Adrenal gland (tissue), 9 donors: ENCODE measurements at regions not wholly inside any gene's neighbourhood (a gene's known extent, or its start where the extent isn't known, plus 50 kb on each side); places are given as distances from the start of the nearest gene placed in this dataset.
"Not testable (repeated sequence)": the region's sequence is repeated elsewhere in the genome, so short reads cannot be mapped to it uniquely, and the experiment has no call there.

ENCODE experiments used
- DNase-seq, 7 donors: peaks; one replicate each; pipeline ENCODE4 v3.0.0-alpha.2; 2019 to 2020
- H3K27ac ChIP-seq, 5 donors: fragments of 200-600 bp; sonication (generic) in 4 of 5; 1 replicate in 3 of 5; 2 replicates in 2 of 5; pipeline versions ENCODE4 v1.5.1 to v1.8.0; 2016 to 2020; ENCODE audit warnings: mild to moderate bottlenecking in 1 of 5
- H3K27me3 ChIP-seq: fragments of 200-600 bp; 2 replicates; pipeline ENCODE4 v1.8.0; 2021
- H3K36me3 ChIP-seq, 2 donors: fragments of 200-600 bp; replicated peaks in 1 of 2; 1 replicate in 1 of 2; 2 replicates in 1 of 2; pipeline versions ENCODE4 v1.5.1 to v1.8.0; 2018 to 2022
- H3K4me1 ChIP-seq, 2 donors: fragments of 200-600 bp; replicated peaks in 1 of 2; 1 replicate in 1 of 2; 2 replicates in 1 of 2; pipeline versions ENCODE4 v1.5.1 to v1.8.0; 2018 to 2021
- H3K4me3 ChIP-seq, 4 donors: fragments of 200-600 bp; sonication (generic) in 3 of 4; one replicate each; pipeline ENCODE4 v1.5.1; 2016 to 2018
- H3K9me3 ChIP-seq, 3 donors: fragments of 200-600 bp; sonication (generic) in 1 of 3; replicated peaks in 1 of 3; 1 replicate in 2 of 3; 2 replicates in 1 of 3; pipeline versions ENCODE4 v1.5.1 to v1.8.0; 2016 to 2021
- POLR2A ChIP-seq, 2 donors: fragments of 450-650 bp; IDR thresholded peaks; one replicate each; pipeline ENCODE4 v1.6.1; 2017; ENCODE audit warnings: antibody characterized with exemption in 2 of 2, mild to moderate bottlenecking in 2 of 2, moderate library complexity in 1 of 2
- WGBS, 4 donors: extraction: QIAGEN DNeasy Blood & Tissue Kit in 2 of 4; methylation state at CpG; one replicate each; pipeline versions ENCODE4 v1.1.5 to v1.1.7; 2013 to 2017; 5-methylcytosine and 5-hydroxymethylcytosine counted together
- intact Hi-C, 2 donors: fragments of 100-400 bp; cut with DNase I; formaldehyde crosslinking; loops; one replicate each; pipeline versions ENCODE4 v1.14.1 to v1.15.0; 2022 to 2023
- TF ChIP-seq, protein P1 (sequence below), 6 experiments: fragments of 450-650 bp in 4 of 6; fragments of 200-600 bp in 2 of 6; sonication (generic) in 1 of 6; IDR thresholded peaks; 1 replicate in 5 of 6; 2 replicates in 1 of 6; pipeline versions ENCODE4 v1.5.1 to v1.8.0; 2016 to 2021; ENCODE audit warnings: antibody characterized with exemption in 6 of 6, mild to moderate bottlenecking in 2 of 6, moderate library complexity in 1 of 6
- donor health status: healthy with polysubstance abuse.
- donor health status: Bipolar disorder and iron deficiency.
- donor health status: DM: yes; HTN: yes; CAD: no.
- donor health status: DM: no; HTN: no; CAD: no.
- donor health status: DM: no; HTN: no; CAD: no.

DNA sequence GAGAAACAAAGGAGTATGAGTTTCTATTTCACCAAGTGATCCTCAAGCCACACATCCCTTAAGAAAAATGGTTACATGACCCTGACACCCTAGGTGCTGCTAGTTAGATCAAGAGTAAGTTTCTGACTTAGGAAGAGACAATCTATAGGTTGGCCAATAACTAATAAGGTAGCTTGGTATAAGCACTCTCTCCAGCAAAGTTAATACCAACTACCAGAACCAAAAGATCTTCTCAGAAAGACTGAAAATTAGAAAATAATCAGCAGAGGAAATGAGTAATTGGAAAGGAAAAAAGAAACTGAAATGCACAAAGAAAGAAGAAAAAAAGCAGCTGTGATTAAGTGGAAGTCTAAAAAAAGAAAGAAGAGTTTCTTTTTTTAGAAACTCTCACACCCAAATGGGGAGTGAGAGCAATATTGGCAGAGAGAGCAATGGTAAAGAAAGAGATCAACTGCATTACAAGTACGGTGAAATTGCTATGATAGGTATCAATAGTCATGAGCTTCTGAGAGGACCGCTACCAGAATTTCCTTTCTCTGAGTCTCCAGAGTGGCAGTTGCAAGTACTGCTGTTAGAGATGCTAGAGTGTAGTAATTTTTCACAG, 195.5 kb downstream of the TMEM167A start:
- Histone ChIP-seq H3K27ac (no peak overlapping the region), H3K27me3 (no peaks in the 10 kb centered on the region), H3K4me1 (no peaks in the 10 kb centered on the region), H3K9me3 (peaks cover 0 to 14% (median 11%) of the 10 kb centered on the region in 3 donors), H3K36me3 (no peaks in the 10 kb centered on the region), H3K4me3 (no peak overlapping the region)
- intact Hi-C loops, result no loop called here
- 88 to 93% (median 91%) methylated on average over 2 of the region's 2 CpGs for WGBS, 4 donors
- no peak for TF ChIP-seq POLR2A (IDR thresholded peaks at IDR 0.05)
- TF ChIP-seq, protein P1, sequence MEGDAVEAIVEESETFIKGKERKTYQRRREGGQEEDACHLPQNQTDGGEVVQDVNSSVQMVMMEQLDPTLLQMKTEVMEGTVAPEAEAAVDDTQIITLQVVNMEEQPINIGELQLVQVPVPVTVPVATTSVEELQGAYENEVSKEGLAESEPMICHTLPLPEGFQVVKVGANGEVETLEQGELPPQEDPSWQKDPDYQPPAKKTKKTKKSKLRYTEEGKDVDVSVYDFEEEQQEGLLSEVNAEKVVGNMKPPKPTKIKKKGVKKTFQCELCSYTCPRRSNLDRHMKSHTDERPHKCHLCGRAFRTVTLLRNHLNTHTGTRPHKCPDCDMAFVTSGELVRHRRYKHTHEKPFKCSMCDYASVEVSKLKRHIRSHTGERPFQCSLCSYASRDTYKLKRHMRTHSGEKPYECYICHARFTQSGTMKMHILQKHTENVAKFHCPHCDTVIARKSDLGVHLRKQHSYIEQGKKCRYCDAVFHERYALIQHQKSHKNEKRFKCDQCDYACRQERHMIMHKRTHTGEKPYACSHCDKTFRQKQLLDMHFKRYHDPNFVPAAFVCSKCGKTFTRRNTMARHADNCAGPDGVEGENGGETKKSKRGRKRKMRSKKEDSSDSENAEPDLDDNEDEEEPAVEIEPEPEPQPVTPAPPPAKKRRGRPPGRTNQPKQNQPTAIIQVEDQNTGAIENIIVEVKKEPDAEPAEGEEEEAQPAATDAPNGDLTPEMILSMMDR (IDR thresholded peaks at IDR 0.05), result no peak
- DNase-seq, result no peak

DNA sequence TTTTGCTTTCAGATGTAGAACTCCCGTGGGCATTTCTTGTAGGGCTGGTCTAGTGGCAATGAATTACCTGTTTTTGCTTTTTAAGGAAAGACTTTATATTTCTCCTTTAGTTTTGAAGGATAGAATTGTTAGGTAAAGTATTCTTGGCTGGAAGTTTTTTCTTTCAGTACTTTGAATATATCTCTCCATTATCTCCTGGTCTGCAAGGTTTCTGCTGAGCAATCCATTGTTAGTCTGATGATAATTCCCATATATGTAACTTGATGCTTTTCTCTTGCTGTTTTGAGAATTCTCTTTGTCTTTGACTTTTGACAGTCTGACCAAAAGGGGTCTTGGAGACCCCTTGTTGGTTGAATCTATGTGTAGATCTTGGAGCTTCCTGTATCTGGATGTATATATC, 198.1 kb downstream of the TMEM167A start:
- H3K4me1 ChIP-seq, result no peaks in the 10 kb centered on the region
- H3K27ac ChIP-seq, result no peak overlapping the region
- DNase-seq, result no peak
- intact Hi-C loops, result no loop called here
- H3K27me3 ChIP-seq, result no peaks in the 10 kb centered on the region
- no peak overlapping the region for H3K4me3 ChIP-seq
- TF ChIP-seq, protein P1 (IDR thresholded peaks at IDR 0.05), result no peak
- TF ChIP-seq POLR2A (IDR thresholded peaks at IDR 0.05), result no peak
- peaks cover 0 to 14% (median 11%) of the 10 kb centered on the region in 3 donors for H3K9me3 ChIP-seq
- 81 to 90% (median 87%) methylated on average over 1 of the region's 1 CpG for WGBS, 4 donors
- H3K36me3 ChIP-seq, result no peaks in the 10 kb centered on the region

DNA sequence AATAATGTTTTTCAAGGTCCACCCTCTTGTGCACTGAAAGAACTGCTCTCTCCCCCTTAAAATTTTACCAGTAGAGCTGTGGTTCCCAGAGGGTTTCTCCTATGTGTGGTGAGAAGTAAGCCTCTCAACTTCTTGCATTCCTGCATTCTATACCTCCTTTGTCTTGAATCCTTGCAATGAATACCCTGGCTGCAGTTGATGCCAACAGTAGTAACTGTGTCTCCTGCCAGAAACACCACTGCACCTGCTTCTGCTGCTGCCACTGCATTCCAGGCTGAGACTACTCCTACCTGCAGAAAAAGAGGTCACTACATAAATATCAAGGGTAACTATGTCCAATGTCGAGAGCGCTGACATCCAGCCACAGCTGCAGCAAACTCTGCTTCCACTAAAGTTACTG, 203.7 kb downstream of the TMEM167A start:
- DNase-seq, result no peak
- Histone ChIP-seq H3K36me3 (no peaks in the 10 kb centered on the region), H3K4me3 (no peak overlapping the region), H3K27ac (no peak overlapping the region), H3K4me1 (no peaks in the 10 kb centered on the region), H3K9me3 (peaks cover 0 to 5% (median 3%) of the 10 kb centered on the region in 3 donors), H3K27me3 (no peaks in the 10 kb centered on the region)
- TF ChIP-seq, protein P1 (IDR thresholded peaks at IDR 0.05), result no peak
- no peak for TF ChIP-seq POLR2A (IDR thresholded peaks at IDR 0.05)
- 40 to 96% (median 82%) methylated on average over 2 of the region's 2 CpGs for WGBS, 4 donors
- intact Hi-C loops, result no loop called here

DNA sequence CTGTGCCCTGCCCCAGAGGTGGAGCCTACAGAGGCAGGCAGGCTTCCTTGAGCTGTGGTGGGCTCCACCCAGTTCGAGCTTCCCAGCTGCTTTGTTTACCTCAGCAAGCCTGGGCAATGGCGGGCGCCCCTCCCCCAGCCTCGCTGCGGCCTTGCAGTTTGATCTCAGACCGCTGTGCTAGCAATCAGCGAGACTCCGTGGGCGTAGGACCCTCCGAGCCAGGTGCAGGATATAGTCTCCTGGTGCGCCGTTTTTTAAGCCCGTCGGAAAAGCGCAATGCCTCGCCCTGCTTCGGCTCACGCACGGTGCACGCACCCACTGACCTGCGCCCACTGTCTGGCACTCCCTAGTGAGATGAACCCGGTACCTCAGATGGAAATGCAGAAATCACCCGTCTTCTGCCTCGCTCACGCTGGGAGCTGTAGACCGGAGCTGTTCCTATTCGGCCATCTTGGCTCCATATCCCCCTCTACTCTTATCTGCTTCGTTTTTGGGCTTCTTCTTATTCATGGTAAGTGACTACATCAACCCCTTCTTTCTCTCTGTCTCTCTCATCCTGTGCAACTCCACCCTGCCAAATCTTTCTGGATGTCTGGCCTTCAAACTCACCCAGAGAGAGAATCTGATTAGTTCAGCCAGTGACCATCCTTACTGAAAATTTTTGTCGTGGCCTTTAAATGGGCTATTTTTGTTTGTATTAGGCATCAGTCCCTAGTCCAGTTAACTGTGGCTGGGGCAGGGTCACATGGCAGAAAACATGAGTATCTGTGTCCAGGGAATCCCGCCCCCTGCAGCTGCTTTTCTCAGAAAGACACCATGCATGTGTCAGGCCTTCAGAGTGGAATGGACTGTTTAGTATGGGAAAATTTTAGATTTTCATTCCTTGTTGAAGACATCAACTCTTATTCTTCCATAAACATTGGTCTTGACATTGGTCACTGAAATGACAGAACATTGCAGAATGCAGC, 204.6 kb downstream of the TMEM167A start:
- 86 to 92% (median 88%) methylated on average over 10 to 27 of the region's 30 CpGs for WGBS, 4 donors

More for the DNA sequence above, 204.6 kb downstream of the TMEM167A start:
- H3K4me1 ChIP-seq, H3K4me3 ChIP-seq, DNase-seq, H3K9me3 ChIP-seq, H3K36me3 ChIP-seq, H3K27me3 ChIP-seq, intact Hi-C loops, H3K27ac ChIP-seq: not testable (repeated sequence)
